Lower lobe of right lung (tissue), 2 donors: ENCODE measurements at regions not wholly inside any gene's neighbourhood (a gene's known extent, or its start where the extent isn't known, plus 50 kb on each side); places are given as distances from the start of the nearest gene placed in this dataset.

Source experiments
- ATAC-seq, 2 donors: fragments of 200-7000 bp; cut with Tn5 transposase; one replicate each; pipeline ENCODE4 v1.9.1; 2020 to 2022; ENCODE audit warnings: mild to moderate bottlenecking in 2 of 2, moderate library complexity in 2 of 2
- DNase-seq: peaks from one replicate; pipeline ENCODE4 v3.0.0-alpha.2; 2020
- H3K27ac ChIP-seq: fragments of 200-600 bp; one replicate; pipeline ENCODE4 v1.8.0; 2022
- H3K27me3 ChIP-seq: fragments of 200-600 bp; one replicate; pipeline ENCODE4 v1.8.0; 2022; ENCODE audit warnings: low read depth
- H3K36me3 ChIP-seq: fragments of 200-600 bp; one replicate; pipeline ENCODE4 v1.8.0; 2022; ENCODE audit warnings: mild to moderate bottlenecking
- H3K4me1 ChIP-seq: fragments of 200-600 bp; one replicate; pipeline ENCODE4 v1.8.0; 2022
- H3K4me3 ChIP-seq: fragments of 200-600 bp; one replicate; pipeline ENCODE4 v1.8.0; 2022; ENCODE audit warnings: mild to moderate bottlenecking
- H3K9me3 ChIP-seq: fragments of 200-600 bp; one replicate; pipeline ENCODE4 v1.8.0; 2022
- CTCF ChIP-seq: fragments of 200-600 bp; IDR thresholded peaks from one replicate; pipeline ENCODE4 v1.8.0; 2022; ENCODE audit warnings: antibody characterized with exemption, mild to moderate bottlenecking
- intact Hi-C: fragments of 100-400 bp; cut with DNase I; formaldehyde crosslinking; loops from one replicate; pipeline ENCODE4 v1.11.0; 2022
- donor health status: DM: no; HTN: yes; CAD: no; lungs with severe emphysema.

GRCh38 chr6:150531957-150532356, 67.7 kb upstream of the PLEKHG1 start:
- Histone ChIP-seq H3K36me3 (no peaks in the 10 kb centered on the region), H3K27me3 (no peaks in the 10 kb centered on the region), H3K27ac (no peak overlapping the region), H3K9me3 (no peaks in the 10 kb centered on the region), H3K4me3 (no peak overlapping the region), H3K4me1 (no peaks in the 10 kb centered on the region)
- peak; percentile 60 to 67 for ATAC-seq
- intact Hi-C loops: no loop called here
- TF ChIP-seq CTCF: no peak
- no peak for DNase-seq

- intact Hi-C loops: no loop called here
- Histone ChIP-seq H3K36me3 (no peaks in the 10 kb centered on the region), H3K27ac (no peak overlapping the region), H3K4me3 (no peak overlapping the region), H3K4me1 (no peaks in the 10 kb centered on the region), H3K9me3 (no peaks in the 10 kb centered on the region), H3K27me3 (no peaks in the 10 kb centered on the region)
- ATAC-seq (no peak), DNase-seq (no peak)
- no peak for TF ChIP-seq CTCF
These were observed 65.1 kb upstream of the PLEKHG1 start for GRCh38 chr6:150534553-150534952.

- H3K27ac ChIP-seq: no peak overlapping the region
- DNase-seq (no peak), ATAC-seq (no peak)
- no peaks in the 10 kb centered on the region for H3K36me3 ChIP-seq
- H3K4me1 ChIP-seq: no peaks in the 10 kb centered on the region
- no peak for TF ChIP-seq CTCF
- H3K27me3 ChIP-seq: no peaks in the 10 kb centered on the region
- intact Hi-C loops: no loop called here
- H3K9me3 ChIP-seq: no peaks in the 10 kb centered on the region
- H3K4me3 ChIP-seq: no peak overlapping the region
These were observed 64.4 kb upstream of the PLEKHG1 start for GRCh38 chr6:150535151-150535804.

GRCh38 chr6:150535818-150536220, 63.9 kb upstream of the PLEKHG1 start:
- intact Hi-C loops: no loop called here
- H3K27me3 ChIP-seq: no peaks in the 10 kb centered on the region
- TF ChIP-seq CTCF: no peak
- no peak for ATAC-seq
- H3K36me3 ChIP-seq: no peaks in the 10 kb centered on the region
- no peak for DNase-seq
- H3K27ac ChIP-seq: no peak overlapping the region
- no peaks in the 10 kb centered on the region for H3K9me3 ChIP-seq
- H3K4me3 ChIP-seq: no peak overlapping the region
- H3K4me1 ChIP-seq: no peaks in the 10 kb centered on the region

- H3K4me1 ChIP-seq: peaks cover 4% of the 10 kb centered on the region
- no peaks in the 10 kb centered on the region for H3K36me3 ChIP-seq
- H3K9me3 ChIP-seq: no peaks in the 10 kb centered on the region
- DNase-seq (no peak), ATAC-seq (no peak)
- no peak overlapping the region for H3K27ac ChIP-seq
- H3K4me3 ChIP-seq: no peak overlapping the region
- intact Hi-C loops: no loop called here
- no peak for TF ChIP-seq CTCF
- H3K27me3 ChIP-seq: no peaks in the 10 kb centered on the region
These were observed 62.9 kb upstream of the PLEKHG1 start for GRCh38 chr6:150536835-150537234.
